ENCODE measurements at regions not wholly inside any gene's neighbourhood (a gene's known extent, or its start where the extent isn't known, plus 50 kb on each side); places are given as distances from the start of the nearest gene placed in this dataset.
A peak's percentile ranks its signal among the peaks of the same experiment; 100 is the strongest.

DNA sequence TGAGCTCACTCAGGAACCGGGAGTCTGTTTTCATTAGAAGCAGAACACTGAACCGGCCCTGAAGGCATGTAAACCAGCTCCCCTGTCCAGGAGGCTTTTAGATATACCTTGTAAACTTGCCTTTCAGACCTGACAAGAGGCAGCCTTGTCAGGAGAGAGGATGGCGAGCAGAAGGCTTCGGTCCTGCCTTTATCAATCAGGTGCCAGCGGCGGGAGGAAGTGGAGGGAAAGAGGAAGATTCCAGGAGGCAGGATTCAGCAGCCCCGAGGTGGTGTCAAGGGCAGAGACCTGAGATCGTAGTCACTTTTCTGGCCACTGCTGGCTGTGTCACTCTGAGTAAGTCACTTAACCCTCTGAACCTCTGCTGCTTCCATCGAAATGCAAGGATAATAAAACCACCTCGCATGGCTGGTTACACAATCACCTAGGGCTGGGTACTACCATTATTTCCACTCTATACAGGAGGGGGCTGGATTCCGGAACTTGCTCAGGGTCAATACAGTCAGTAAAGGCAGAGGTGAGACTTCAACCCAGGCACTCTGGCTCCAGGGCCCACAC is 181.0 kb downstream of the CHST1 start:
- DNase-seq (ENCODE audit: low spot score): no peak
- no TSS peak for BruUV-seq (replicated peaks)
- TF ChIP-seq ZNF207 (IDR thresholded peaks at IDR 0.05; ENCODE audit: borderline replicate concordance) (no peak), PAF1 (CRISPR knock-in tag; IDR thresholded peaks at IDR 0.05) (no peak), CEBPB (IDR thresholded peaks at IDR 0.05; ENCODE audit: borderline replicate concordance, low read depth, low read length) (0 out of 2 replicates have a peak, but pooled peaks have one; percentile 7), ZNF451 (CRISPR knock-in tag; IDR thresholded peaks at IDR 0.05) (no peak), CREB1 (IDR thresholded peaks at IDR 0.05) (no peak), CREB1 (CRISPR knock-in tag; IDR thresholded peaks at IDR 0.05) (no peak), ATF3 (CRISPR knock-in tag; IDR thresholded peaks at IDR 0.05) (no peak), ZNF768 (CRISPR knock-in tag; IDR thresholded peaks at IDR 0.05) (no peak), TCF7 (IDR thresholded peaks at IDR 0.05; ENCODE audit: low read depth) (no peak)
- TF ChIP-seq, protein P1, sequence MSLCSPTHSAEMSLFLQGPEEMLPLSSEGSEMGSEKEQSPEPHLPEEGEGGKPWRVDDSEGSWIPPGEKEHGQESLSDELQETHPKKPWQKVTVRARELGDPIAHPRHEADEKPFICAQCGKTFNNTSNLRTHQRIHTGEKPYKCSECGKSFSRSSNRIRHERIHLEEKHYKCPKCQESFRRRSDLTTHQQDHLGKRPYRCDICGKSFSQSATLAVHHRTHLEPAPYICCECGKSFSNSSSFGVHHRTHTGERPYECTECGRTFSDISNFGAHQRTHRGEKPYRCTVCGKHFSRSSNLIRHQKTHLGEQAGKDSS (CRISPR knock-in tag; IDR thresholded peaks at IDR 0.05; ENCODE audit: borderline replicate concordance, low read depth): no peak
- ChIA-PET POLR2A (no interaction called here), CTCF (ENCODE audit: low intra/inter-chr PET ratio, low total read pairs) (no interaction called here)
- Histone ChIP-seq H3K9me3 (ENCODE audit: low read length) (no peaks in the 10 kb centered on the region), H4K20me1 (ENCODE audit: insufficient read depth, low read length) (no peaks in the 10 kb centered on the region), H2AFZ (ENCODE audit: low read length) (no peak overlapping the region), H3K79me2 (ENCODE audit: insufficient read depth, low read length) (no peaks in the 10 kb centered on the region), H3K27ac (ENCODE audit: extremely low read length, insufficient read depth, low read length) (no peak overlapping the region), H3K36me3 (replicated peaks in 1 of 2; ENCODE audit: control insufficient read depth in 1 of 2, insufficient read depth in 2 of 2, low read length in 2 of 2) (no peaks in the 10 kb centered on the region), H3K9ac (ENCODE audit: insufficient read depth, low read depth, low read length) (no peak overlapping the region), H3K4me1 (ENCODE audit: insufficient read depth, low read length) (0 out of 2 replicates have a peak, but pooled peaks cover 12% of the 10 kb centered on the region), H3K4me3 (replicated peaks in 1 of 3; ENCODE audit: insufficient read depth in 1 of 3, low read depth in 2 of 3, low read length in 3 of 3) (no peak overlapping the region), H3K27me3 (ENCODE audit: control insufficient read depth in 1 of 2, insufficient read depth in 2 of 2, low read length in 2 of 2) (peaks cover 1 to 16% of the 10 kb centered on the region in 2 experiments; a peak in 3 of 5 replicates), H3K4me2 (ENCODE audit: low read depth, low read length) (no peak overlapping the region)
- ATAC-seq: peak; percentile 49
- in situ Hi-C loops (cut with HindIII; ENCODE audit: extremely low pct_ligation_motif_present, low pct_unique_long_range_greater_than_20kb): no loop called here
- 34% methylated on average over 9 of the region's 11 CpGs for WGBS (ENCODE audit: low lambda C conversion rate)
- intact Hi-C loops (cut with micrococcal nuclease; ENCODE audit: unreplicated experiment): no loop called here
- FAIRE-seq: no peak
